D341Med (cell line): ENCODE measurements at regions not wholly inside any gene's neighbourhood (a gene's known extent, or its start where the extent isn't known, plus 50 kb on each side); places are given as distances from the start of the nearest gene placed in this dataset.

ENCODE experiments used
- DNase-seq: peaks from one replicate; pipeline ENCODE4 v3.0.0; 2012; ENCODE audit warnings: low spot score

GRCh38 chr4:26105337-26105736, 191.3 kb downstream of the SMIM20 start:
- no peak for DNase-seq

- no peak for DNase-seq
These were observed 192.0 kb downstream of the SMIM20 start for GRCh38 chr4:26105815-26106699.

- DNase-seq = no peak
These were observed 192.8 kb downstream of the SMIM20 start for GRCh38 chr4:26106776-26107175.

- DNase-seq = no peak
These were observed 194.0 kb downstream of the SMIM20 start for GRCh38 chr4:26108054-26108453.

- no peak for DNase-seq
These were observed 196.5 kb downstream of the SMIM20 start for GRCh38 chr4:26110493-26110892.

GRCh38 chr4:26113339-26113940, 199.4 kb downstream of the SMIM20 start:
- no peak for DNase-seq

- no peak for DNase-seq
These were observed 202.0 kb downstream of the SMIM20 start for GRCh38 chr4:26116057-26116456.

GRCh38 chr4:26120098-26120825, 200.6 kb upstream of the RBPJ start:
- no peak for DNase-seq

GRCh38 chr4:26122690-26123089, 198.1 kb upstream of the RBPJ start:
- no peak for DNase-seq

GRCh38 chr4:26124753-26125321, 196.0 kb upstream of the RBPJ start:
- DNase-seq = no peak

GRCh38 chr4:26126143-26126718, 194.6 kb upstream of the RBPJ start:
- no peak for DNase-seq

- no peak for DNase-seq
These were observed 193.8 kb upstream of the RBPJ start for GRCh38 chr4:26126994-26127393.

GRCh38 chr4:26127851-26128337, 192.9 kb upstream of the RBPJ start:
- DNase-seq = no peak

- no peak for DNase-seq
These were observed 190.6 kb upstream of the RBPJ start for GRCh38 chr4:26130173-26130572.

- DNase-seq = no peak
These were observed 189.9 kb upstream of the RBPJ start for GRCh38 chr4:26130841-26131432.

- DNase-seq = no peak
These were observed 189.1 kb upstream of the RBPJ start for GRCh38 chr4:26131711-26132110.

- DNase-seq = no peak
These were observed 188.0 kb upstream of the RBPJ start for GRCh38 chr4:26132858-26133257.

GRCh38 chr4:26133840-26134239, 187.0 kb upstream of the RBPJ start:
- no peak for DNase-seq

- no peak for DNase-seq
These were observed 185.5 kb upstream of the RBPJ start for GRCh38 chr4:26135331-26135730.

GRCh38 chr4:26136615-26137014, 184.2 kb upstream of the RBPJ start:
- DNase-seq = no peak

GRCh38 chr4:26137288-26137687, 183.5 kb upstream of the RBPJ start:
- no peak for DNase-seq
